GM19240 (cell line): ENCODE measurements at regions not wholly inside any gene's neighbourhood (a gene's known extent, or its start where the extent isn't known, plus 50 kb on each side); places are given as distances from the start of the nearest gene placed in this dataset.
"Not testable (repeated sequence)": the region's sequence is repeated elsewhere in the genome, so short reads cannot be mapped to it uniquely, and the experiment has no call there.

Experiments used
- DNase-seq: peaks from one replicate; pipeline ENCODE4 v3.0.0; 2011; ENCODE audit warnings: low spot score; ENCODE audit not compliant: insufficient read length

DNA sequence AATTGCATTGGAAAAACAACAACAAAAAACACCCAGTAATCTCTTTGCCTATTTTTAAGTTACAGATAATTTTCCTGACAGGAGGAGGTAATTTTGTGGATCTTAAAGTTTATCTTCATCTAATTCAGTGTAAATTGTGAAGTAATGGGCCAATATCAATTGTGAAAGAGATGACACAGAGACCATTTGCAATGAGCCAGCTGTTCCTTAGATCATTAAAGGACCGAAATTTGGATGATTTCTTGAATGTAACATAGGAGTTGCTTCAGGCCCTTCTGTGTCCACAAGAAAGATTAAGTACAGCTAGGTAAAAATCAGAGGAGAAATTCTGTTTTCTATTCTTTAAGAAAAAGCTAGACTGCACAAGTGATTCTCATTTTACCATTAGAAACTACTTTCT is 718.5 kb upstream of the ANO3 start:
- no peak for DNase-seq

DNA sequence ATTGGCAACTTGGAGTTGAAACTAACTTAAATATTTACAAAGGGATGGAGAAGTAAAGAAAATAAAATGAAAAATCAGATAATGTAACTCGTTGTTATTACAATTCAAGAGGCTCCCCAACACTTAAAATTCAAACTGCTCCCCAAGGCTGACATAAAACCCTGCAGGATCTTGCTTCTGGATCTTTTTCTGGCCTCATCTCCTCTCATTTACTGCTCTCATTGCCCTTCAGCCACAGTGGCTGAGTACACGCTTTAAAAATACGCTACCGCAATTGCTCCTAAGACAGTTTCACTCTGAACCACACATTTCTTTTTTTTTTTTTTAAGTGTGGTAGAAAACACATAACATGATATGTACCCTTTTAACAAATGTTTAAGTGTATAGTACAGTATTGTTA is 718.1 kb upstream of the ANO3 start:
- no peak for DNase-seq

DNA sequence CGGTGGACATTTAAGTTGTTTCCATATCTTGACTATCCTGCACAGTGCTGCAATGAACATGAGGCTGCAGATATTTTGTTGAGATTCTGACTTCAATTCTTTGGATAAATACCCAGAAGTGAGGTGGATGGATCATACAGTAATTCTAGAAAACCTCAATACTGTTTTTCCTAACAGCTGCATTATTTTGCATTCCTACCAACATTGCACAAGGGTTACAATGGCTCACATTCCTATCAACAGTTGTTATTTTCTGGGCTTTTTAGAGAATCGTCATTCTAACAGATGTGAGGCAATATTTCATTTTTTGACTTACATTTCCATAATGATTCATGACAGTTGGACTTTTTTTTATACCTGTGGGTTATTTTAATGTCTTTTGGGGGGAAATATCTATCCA is 716.9 kb upstream of the ANO3 start:
- DNase-seq = no peak

DNA sequence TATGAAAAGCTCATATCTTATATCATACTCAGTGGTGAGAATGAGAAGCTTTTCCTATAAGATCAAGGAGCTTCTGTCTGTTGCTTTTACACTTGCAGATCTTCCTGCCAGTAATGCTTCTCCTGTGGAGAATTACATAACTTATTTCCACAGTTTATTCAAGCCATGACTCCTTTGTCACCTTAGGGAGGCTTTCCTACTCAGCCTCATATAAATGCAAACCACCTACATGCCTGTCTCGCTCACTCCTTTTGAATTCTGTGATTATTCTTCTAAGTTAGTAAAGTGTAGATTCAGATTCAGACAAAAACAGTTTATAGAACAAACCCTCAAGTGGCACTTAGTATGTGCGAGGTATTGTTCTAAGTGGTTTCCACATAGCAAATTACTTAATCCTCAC is 716.1 kb upstream of the ANO3 start:
- DNase-seq = no peak

DNA sequence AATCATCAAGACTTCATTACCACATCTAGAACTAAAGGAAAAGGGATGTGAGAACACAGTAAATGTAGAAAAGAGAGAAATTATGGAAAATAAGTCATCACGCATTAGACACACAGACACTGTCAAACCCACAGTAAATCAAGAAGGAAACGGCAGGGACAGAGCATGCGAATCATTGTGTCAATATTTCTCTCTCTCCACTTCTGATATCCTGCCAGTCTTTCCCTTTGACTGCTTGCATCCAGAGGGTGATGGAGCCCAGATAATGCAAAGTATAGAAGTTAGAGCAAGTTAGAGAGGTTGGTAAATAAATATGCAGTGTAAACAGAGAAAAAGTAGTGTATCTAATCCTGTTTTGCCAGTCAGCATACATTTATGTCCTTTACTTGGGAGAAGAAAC is 706.8 kb upstream of the ANO3 start:
- DNase-seq = no peak

DNA sequence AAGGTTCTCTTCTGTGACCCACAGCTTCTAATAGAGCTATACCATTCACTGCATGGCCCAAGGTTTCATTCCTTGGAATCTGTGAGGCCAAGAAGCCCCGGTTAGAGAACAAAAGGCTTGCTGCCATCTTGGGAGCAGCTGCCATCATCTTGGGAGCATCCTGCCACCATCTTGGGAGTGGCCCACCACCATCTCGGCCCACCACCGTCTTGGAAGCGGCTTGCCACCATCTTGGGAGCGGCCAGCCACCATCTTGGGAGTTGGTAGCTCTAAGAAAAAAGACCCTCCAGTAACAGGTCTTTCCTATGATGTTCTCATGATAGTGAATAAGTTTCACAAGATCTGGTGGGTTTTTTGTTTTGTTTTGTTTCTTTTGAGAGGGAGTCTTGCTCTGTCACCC is 703.9 kb upstream of the ANO3 start:
- DNase-seq = no peak

DNA sequence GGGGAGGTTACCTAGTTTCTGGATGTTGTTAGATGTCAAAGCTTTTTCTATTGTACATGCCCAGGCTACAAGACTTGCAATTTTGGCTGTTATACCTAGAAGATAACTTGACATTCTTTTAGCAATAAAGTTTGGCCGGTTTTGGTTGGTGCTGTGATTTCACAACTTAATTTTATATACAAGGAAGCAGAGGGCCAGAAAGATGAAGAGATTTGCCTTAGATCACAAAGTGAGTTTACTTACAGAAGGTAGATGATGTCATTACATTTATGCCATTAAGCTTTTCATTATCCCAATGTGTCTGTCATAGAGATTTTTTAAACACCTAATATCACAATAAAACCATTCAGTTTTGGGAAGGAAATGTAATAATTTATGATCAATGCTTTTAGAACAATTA is 698.7 kb upstream of the ANO3 start:
- no peak for DNase-seq

DNA sequence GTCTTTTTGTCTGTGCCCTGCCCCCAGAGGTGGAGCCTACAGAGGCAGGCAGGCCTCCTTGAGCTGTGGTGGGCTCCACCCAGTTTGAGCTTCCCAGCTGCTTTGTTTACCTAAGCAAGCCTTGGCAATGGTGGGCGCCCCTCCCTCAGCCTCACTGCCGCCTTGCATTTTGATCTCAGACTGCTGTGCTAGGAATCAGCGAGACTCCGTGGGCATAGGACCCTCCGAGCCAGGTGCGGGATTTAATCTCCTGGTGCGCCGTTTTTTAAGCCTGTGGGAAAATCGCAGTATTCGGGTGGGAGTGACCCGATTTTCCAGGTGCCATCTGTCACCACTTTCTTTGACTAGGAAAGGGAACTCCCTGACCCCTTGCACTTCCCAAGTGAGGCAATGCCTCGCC is 682.7 kb upstream of the ANO3 start:
- DNase-seq = not testable (repeated sequence)

DNA sequence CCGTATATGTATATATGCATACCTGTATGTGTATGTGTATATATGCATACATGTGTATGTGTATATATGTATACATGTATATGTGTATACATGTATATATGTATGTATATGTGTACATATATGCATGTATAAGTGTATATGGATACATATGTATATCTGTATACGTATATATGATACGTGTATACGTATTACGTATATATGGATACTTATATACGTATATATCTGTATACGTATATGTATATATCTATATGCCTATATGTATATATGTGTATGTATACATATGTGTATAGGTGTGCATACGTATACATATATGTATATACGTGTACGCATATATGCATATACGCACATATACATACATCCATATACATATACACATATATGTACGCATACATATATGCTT is 681.6 kb upstream of the ANO3 start:
- no peak for DNase-seq

DNA sequence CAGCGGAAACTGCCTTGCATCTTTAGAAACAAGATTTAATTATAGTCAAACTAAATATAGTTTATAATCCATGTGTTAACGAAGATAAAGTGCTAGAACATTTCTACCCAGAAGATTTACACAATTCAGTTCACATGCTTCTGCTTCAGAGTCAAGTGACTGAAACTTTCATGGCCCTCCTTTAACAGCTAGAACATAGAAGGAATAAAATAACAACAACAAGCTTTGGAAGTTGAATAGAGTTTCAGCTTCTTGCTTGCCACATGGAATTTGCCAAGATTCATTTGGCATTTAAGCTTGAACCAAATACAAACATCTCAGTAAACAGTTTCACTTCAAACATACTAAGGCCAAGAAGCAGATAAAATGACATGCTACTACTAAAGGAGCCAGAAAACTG is 676.3 kb upstream of the ANO3 start:
- no peak for DNase-seq

DNA sequence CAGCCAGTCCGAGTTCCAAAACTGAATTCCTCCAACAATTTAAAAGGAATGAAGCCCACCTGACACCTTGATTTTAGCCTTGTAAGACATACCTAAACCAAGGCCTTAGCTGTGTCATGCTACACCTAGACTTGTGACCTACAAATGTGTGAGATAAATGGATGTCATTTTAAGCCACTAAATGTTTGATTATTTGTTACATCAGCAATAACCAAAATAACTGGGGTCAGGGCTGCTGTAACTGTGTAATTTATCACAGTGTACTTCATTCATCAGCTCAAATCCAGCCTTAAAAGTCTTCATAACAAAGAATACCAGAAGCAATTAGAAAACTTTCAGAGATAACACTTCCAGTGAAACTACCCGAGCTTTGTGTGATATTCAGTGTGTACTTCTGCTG is 673.0 kb upstream of the ANO3 start:
- no peak for DNase-seq

DNA sequence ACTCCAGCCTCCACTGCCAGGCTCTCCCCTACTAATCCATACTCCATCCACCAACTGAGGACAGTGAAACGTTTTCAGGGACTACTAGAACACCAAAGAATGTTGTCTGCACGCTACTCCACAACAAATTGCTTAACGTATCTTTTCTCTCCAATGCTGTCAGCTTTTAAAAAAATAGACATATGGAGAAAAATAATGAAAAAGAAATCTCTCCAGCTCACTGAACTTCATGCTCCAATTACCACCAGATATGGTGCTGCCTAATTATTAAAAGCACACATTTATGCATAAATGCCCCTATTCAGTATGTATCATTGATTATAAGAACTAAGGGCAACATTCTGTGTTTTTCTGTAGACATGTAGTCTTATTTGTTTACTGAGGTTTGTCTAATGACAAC is 672.2 kb upstream of the ANO3 start:
- no peak for DNase-seq

DNA sequence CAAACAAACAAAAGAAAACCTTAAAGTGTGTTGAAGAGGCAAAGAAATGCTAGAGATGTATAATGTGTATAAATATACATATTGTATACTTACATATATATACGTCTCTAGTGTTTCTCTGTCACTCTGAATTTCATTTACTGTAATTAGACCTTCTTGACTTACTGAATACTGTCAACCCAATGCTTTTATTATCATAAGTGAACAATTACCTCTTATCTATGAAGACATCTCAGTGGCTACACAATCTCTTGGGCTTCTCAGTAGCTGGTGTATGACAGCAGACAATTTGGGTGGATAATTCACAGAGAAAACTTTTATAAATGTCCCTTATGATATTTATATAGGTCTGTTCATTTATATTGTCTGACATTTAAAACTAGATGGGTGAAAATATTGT is 664.1 kb upstream of the ANO3 start:
- DNase-seq = no peak

DNA sequence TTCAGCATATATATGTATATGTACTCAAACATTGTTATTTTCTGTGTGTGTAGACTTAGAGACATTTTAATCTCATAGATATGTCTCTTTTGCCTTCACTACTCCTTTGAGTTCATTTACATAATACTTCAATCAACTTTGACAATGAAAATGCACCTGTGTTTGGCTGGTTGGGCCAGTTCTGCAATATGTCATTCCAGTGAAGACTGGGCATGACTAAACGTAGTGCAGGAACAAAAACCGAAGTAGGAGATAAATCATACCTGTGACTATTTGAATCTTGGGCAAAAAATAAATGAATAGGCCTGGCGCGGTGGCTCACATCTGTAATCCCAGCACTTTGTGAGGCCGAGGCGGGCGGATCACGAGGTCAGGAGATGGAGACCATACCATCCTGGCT is 640.0 kb upstream of the ANO3 start:
- no peak for DNase-seq

DNA sequence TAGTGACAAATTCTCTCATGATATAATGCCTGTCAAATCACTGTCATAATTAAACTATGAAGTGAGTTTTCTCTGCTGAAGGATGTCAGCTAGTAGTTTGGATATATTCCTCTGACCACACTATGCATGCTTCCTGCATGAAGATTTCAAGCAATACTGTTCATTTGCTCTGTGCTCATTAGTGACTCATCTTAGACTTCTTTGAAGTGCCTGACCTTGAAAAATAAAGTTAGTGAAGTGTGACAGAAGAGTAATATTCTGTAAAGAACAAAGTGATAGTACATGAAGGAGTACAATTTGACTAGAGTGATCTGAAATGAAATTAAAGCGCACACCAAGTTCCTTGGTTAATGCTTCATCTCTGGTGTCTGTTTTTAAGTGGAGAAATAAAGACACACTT is 629.5 kb upstream of the ANO3 start:
- DNase-seq = no peak

DNA sequence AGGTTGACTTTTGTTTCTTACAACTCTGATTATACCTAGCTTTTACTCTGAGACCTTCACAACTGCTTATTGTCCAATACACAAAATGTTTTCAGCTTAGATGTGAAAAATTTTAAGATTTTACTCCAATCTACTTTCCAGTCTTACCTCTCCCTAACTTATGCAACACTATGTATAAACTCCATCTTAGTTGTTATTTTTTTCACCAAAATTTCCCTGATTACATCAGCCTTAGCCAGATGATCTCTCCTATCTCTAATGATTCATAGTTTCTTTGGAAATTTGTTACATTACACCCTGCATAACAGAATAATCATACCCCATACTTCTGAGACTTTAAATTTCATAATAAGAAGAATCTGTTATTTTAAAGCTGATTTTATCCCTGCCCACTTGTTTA is 621.0 kb upstream of the ANO3 start:
- DNase-seq = no peak

DNA sequence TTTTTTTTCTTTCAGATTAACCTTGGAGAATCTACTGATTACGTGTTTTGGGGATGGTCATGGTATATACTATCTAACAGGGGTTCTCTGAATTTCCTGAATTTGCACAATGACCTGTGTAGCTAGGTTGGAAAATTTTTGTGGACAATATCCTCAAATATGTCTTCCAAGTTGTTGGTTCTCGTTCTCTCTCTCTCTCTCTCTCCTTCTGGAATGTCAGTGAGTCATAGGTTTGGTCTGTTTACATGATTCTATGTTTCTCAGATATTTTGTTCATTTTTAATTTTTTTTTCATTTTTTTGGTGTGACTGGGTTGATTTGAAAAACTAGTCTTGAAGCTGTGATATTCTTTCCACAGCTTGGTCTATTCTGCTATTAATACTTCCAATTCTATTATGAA is 604.0 kb upstream of the ANO3 start:
- no peak for DNase-seq

DNA sequence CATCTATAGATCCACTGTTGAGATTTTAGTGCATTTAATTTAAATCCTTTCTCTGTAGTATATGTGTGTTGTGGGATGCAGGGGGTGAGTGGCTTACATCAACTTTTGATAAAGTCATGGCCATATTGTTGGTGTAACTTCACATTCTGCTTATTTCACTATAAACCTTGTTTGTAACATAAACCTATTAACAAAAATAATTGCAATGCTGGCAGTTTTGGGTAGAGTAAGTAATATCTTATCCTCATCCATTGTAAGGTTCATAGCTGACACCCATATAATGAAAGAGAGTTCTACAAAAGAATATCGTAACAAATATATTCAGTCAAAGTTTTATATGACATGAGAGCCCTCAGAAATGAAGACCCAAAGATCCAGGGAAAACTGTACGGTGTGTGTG is 601.7 kb upstream of the ANO3 start:
- no peak for DNase-seq

DNA sequence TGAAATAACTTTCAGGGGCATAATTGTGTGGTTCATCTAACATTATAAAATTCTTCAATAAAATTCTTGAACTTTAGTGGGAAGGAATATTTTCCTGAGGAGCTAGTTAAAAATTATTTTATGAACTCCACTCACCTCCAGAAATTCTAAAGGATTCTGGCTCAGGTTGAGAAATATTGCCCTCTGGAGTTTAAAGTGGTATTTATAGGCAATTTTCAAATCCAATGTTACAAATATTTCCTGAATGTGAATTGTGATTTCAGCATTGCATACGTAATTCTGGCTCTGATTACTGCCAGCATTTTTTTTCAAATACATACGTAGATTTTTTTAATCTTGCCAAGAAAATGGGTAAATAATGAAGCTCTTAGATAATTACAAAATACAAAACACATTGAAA is 598.2 kb upstream of the ANO3 start:
- no peak for DNase-seq

DNA sequence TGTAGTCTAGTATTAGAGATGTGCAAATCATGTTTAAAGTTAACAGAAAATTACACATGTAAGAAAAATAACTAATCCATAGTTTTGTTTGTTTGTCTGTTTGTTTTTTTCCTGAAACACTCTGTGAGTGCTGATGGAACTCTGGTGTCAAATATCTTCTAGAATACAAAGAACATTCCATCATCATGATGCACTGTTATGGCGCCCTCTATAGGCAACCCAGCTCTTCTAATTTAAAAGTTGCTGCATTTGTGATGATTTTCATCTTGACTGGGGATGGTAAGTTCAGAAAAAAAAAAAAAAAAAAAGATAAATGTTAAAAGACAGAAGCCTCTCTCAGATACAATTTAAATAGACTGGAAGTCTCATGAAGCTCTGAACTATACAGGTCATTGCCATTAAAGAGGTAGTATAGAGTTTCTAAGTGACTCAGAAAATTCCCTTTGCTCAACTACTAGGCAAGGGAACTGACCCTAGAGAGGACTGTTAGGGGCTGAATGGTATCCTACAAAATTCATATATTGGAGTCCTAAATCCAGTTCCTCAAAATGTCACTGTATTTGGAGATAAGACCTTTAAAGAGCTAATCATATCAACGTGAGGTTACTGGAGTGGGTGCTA is 597.2 kb upstream of the ANO3 start:
- no peak for DNase-seq

DNA sequence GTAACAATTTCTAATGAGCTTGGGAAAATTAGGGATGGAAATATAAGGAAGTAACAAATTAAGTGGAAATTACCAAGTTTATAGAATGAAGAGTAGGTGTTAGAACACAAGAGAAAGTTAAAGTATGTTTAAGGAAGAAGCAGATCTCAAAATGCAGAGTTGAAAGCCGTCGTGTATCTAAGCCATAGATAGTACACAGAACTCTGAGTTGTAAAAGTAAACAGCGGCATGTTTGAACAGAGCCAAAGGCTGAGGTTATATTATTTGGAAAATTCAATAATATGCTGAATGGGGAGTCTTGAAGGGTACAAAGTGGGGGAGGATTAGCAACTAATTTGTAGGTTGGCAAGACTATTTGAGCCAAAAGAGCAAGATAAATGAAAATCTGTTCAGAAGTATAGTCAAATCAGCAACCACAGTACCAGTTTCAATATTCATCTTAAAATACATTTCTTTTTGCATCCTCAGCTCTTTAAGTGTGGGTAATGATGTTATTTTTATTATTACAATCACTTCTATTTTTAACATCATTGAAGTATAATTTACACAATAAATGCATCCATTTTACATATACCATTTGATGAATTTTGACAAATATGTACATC is 594.8 kb upstream of the ANO3 start:
- DNase-seq = no peak

DNA sequence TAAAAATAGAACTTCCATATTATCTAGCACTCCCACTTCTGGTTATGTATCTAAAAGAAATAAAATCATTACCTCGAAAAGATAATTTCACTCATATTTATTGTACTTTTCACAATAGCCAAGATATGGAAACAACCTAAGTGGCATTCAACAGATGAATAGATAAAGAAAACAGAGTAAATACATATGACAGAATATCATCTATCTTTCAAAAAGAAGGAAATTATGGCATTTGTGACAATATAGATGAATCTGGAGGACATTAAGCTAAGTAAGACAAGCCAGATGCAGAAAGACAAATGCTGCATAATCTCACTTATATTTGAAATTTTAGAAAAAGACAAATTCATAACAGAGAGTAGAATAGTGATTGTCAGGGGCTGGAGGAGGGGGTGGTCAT is 590.0 kb upstream of the ANO3 start:
- no peak for DNase-seq

DNA sequence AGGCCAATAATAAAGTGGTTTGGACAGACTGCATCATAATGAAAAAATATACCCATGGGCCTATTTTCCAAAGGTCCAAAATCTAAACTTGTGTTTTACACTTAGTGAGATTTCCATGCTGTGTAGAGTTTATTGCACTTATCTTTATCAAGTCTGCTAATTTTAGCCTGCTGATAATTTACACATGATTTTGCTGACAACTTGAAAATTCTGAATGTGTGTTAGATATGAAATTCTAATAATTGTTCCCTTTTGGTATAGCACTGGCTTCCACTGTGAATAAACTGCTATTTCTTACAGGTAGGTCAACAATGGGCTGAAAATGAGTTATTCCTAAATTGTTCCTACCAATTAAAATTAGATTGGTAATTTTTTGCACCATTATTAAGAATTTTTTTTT is 589.1 kb upstream of the ANO3 start:
- DNase-seq = no peak

DNA sequence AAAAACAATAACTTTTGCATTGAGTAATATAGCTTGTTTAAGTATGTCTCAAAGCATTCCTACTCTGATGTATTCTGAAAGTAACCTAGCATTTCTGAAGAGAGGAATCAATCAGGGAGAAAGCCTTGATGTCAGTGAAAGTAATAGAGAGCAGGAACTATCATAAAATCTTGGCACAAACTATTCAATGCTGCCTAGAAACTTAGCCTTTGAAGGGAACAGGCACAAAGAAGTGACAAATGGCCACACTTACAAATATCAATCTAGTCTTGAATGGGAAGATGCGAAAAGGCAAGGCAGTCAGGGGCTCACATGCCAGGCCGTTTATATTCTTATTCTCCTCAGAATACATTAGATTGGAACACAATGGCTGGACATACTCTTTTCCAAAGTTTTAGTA is 576.5 kb upstream of the ANO3 start:
- no peak for DNase-seq
